ENCODE measurements at regions not wholly inside any gene's neighbourhood (a gene's known extent, or its start where the extent isn't known, plus 50 kb on each side); places are given as distances from the start of the nearest gene placed in this dataset.

- H2AK5ac ChIP-seq (ENCODE audit: low read depth, low read length): no peak overlapping the region
- H3K4me1 ChIP-seq (ENCODE audit: control insufficient read depth, insufficient read depth, low read length): no peaks in the 10 kb centered on the region
- dilution Hi-C loops (cut with HindIII; ENCODE audit: low sequenced_read_pairs, unreplicated experiment): no loop called here
- no peaks in the 10 kb centered on the region for H4K20me1 ChIP-seq (ENCODE audit: insufficient read depth, low read length)
- no peak overlapping the region for H2AFZ ChIP-seq (replicated peaks; ENCODE audit: low read length, poor library complexity)
- H3K27ac ChIP-seq (ENCODE audit: insufficient read depth, low read length): no peak overlapping the region
- no peak overlapping the region for H3K4ac ChIP-seq (ENCODE audit: low read depth, low read length)
- no peak for TF ChIP-seq SMC3 (IDR thresholded peaks at IDR 0.05; ENCODE audit: low read depth, low read length)
- TF ChIP-seq MAFK (IDR thresholded peaks at IDR 0.05; ENCODE audit: low read depth, low read length): peak; percentile 22; the same call in 1 of the 2 replicates
- no peak for TF ChIP-seq MAZ (IDR thresholded peaks at IDR 0.05; ENCODE audit: borderline replicate concordance, low read depth, low read length)
- no peak overlapping the region for H3K14ac ChIP-seq (replicated peaks; ENCODE audit: low read depth, low read length)
- BruUV-seq (replicated peaks): no TSS peak
- ChIA-PET CTCF (interaction anchor here (0.6 kb wide), 1 partner anchor 122 kb away, joined by 3 read pairs; no protein-coding TSS in a partner anchor), POLR2A (ENCODE audit: unreplicated experiment) (no interaction called here)
- no peak for ATAC-seq (ENCODE audit: low read depth)
- no peak overlapping the region for H2BK15ac ChIP-seq (ENCODE audit: low read depth, low read length)
- intact Hi-C loops (cut with micrococcal nuclease): no loop called here
- H3K4me3 ChIP-seq (ENCODE audit: insufficient read depth, low read depth, low read length): no peak overlapping the region
- in situ Hi-C loops (cut with MboI; ENCODE audit: low sequenced_read_pairs): no loop called here
- no peak for DNase-seq
- H2AK9ac ChIP-seq (replicated peaks; ENCODE audit: low read depth, low read length, poor library complexity): no peak overlapping the region
- H2BK5ac ChIP-seq (ENCODE audit: low read depth, low read length, poor library complexity, severe bottlenecking): no peak overlapping the region
- H3K18ac ChIP-seq (ENCODE audit: low read depth, low read length): no peak overlapping the region
- no peak overlapping the region for H3K4me2 ChIP-seq (ENCODE audit: low read depth, low read length)
- no peak overlapping the region for H4K8ac ChIP-seq (ENCODE audit: low read depth in 2 of 2, low read length in 2 of 2)
- no peak overlapping the region for H3K56ac ChIP-seq (ENCODE audit: extremely low read depth, insufficient read depth, low read length)
- H2BK20ac ChIP-seq (ENCODE audit: low read depth, low read length): no peak overlapping the region
- H2BK120ac ChIP-seq (ENCODE audit: low read depth, low read length): no peak overlapping the region
- H4K91ac ChIP-seq (ENCODE audit: insufficient read depth, low read depth, low read length): no peak overlapping the region
- H3K9me1 ChIP-seq (ENCODE audit: insufficient read depth, low read length): no peaks in the 10 kb centered on the region
- H3K23ac ChIP-seq (ENCODE audit: low read depth, low read length): no peak overlapping the region
- H4K5ac ChIP-seq (ENCODE audit: low read depth, low read length): no peak overlapping the region
- H3K79me1 ChIP-seq (ENCODE audit: low read depth in 1 of 2, low read length in 2 of 2): no peaks in the 10 kb centered on the region
- no peaks in the 10 kb centered on the region for H3K27me3 ChIP-seq (ENCODE audit: control insufficient read depth, insufficient read depth, low read length)
- WGBS, 2 experiments (ENCODE audit: extremely low coverage in 2 of 2, insufficient read length in 1 of 2): no CpG with 5 or more reads among the region's 2 CpGs
- H3K9ac ChIP-seq (ENCODE audit: low read depth, low read length): no peak overlapping the region
- peaks cover 4% of the 10 kb centered on the region for H3K9me3 ChIP-seq (ENCODE audit: control insufficient read depth, insufficient read depth, low read length)
- H3K36me3 ChIP-seq (ENCODE audit: control insufficient read depth, insufficient read depth, low read length): no peaks in the 10 kb centered on the region
These were observed 709.2 kb downstream of the TYW1 start for GRCh38 chr7:67705850-67706249.

Data from IMR-90 (cell line).